Heart left ventricle (tissue), 13 donors: ENCODE measurements at regions not wholly inside any gene's neighbourhood (a gene's known extent, or its start where the extent isn't known, plus 50 kb on each side); places are given as distances from the start of the nearest gene placed in this dataset.

ENCODE experiments used
- POLR2A ChIP-seq, 2 donors: fragments of 450-650 bp; IDR thresholded peaks; one replicate each; pipeline ENCODE4 v1.6.1; 2017; ENCODE audit warnings: antibody characterized with exemption in 2 of 2, mild to moderate bottlenecking in 2 of 2, moderate library complexity in 2 of 2
- TF ChIP-seq, protein P1 (sequence below), 12 donors: fragments of 200-600 bp; sonication (generic) in 4 of 12; IDR thresholded peaks; one replicate each; pipeline versions ENCODE4 v1.5.0 to v1.8.0; 2018 to 2022; ENCODE audit warnings: antibody characterized with exemption in 12 of 12, mild to moderate bottlenecking in 5 of 12
- donor health status: ischemic (EF 13 %, LVEDD 7.1; RV severe dilation, severe dysfunction).
- donor health status: DM: no; HTN: yes; CAD: no.
- donor health status: DM: no; HTN: no; CAD: no.
- donor health status: ischemic (EF 25% LVEDD 6.9; RV normal size, moderate dysfunction).
- donor health status: ischemic (EF 25% LVEDD 5.7; RV mildly dilated, moderate dysfunction).
- donor health status: ischemic (EF 35%, LVEDD 5.7; RV mildly dilated, moderate dysfunction).
- donor health status: nonischemic (EF 11% LVEDD 7.7; RV severe dilation, severe dysfunction).
- donor health status: DM: yes; HTN: yes; CAD: no.
- donor health status: PGD.
- donor health status: ischemic (EF 29% LVEDD 5.4; RV normal size, mild dysfunction).
- donor health status: nonischemic (EF 23%, LVEDD 6.1; RV moderate dilation, normal function).

DNA sequence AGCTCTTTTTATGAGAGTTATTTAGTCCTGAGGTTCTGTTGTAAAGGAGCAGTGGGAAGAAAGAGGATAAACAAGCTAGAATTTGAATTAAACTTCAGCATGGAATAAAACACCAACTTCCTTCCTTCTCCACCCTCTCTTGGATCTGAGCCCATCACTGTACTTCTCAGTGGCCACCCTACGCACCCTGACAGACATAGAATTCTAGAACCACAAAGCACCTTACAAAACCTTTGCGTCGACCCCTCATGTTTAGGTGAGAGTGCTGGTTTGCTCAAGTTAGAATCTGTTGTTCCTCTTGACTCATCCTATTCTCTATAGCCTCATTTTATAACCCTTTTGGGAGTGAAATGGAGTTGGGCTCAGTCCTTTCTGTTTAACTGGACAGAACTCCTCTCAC, 84.6 kb upstream of the RPL34 start:
- TF ChIP-seq POLR2A (IDR thresholded peaks at IDR 0.05) = no peak
- TF ChIP-seq, protein P1, sequence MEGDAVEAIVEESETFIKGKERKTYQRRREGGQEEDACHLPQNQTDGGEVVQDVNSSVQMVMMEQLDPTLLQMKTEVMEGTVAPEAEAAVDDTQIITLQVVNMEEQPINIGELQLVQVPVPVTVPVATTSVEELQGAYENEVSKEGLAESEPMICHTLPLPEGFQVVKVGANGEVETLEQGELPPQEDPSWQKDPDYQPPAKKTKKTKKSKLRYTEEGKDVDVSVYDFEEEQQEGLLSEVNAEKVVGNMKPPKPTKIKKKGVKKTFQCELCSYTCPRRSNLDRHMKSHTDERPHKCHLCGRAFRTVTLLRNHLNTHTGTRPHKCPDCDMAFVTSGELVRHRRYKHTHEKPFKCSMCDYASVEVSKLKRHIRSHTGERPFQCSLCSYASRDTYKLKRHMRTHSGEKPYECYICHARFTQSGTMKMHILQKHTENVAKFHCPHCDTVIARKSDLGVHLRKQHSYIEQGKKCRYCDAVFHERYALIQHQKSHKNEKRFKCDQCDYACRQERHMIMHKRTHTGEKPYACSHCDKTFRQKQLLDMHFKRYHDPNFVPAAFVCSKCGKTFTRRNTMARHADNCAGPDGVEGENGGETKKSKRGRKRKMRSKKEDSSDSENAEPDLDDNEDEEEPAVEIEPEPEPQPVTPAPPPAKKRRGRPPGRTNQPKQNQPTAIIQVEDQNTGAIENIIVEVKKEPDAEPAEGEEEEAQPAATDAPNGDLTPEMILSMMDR (IDR thresholded peaks at IDR 0.05) = no peak
